ENCODE measurements at regions not wholly inside any gene's neighbourhood (a gene's known extent, or its start where the extent isn't known, plus 50 kb on each side); places are given as distances from the start of the nearest gene placed in this dataset.

DNA sequence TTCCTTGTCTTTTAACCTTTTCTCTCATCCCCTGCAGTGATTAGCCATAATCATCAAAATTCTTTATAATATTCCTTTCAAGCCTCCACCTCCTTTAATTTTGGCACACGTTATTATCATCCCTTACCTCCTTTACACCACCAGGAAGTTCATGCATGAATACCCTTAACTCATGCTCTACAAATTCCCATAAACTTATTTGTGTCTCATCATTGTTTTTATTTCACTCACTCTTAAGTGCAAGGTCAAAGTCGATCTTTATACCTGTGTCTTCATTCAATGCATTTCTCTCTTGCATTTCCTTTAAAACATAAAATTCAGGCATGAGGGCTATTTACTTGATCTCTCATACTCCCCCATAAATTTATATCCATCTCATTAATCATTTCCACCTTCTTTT is 1064.6 kb upstream of the CADM2 start:
- Histone ChIP-seq H3K27me3 (ENCODE audit: low read length) (no peaks in the 10 kb centered on the region), H3K27ac (ENCODE audit: low read length) (peak overlapping the region; percentile 81), H3K4me2 (ENCODE audit: low read length) (peak overlapping the region; percentile 56), H3K9ac (ENCODE audit: low read length) (peak overlapping the region; percentile 54; the same call in 1 of the 2 replicates), H4K20me1 (ENCODE audit: low read length) (no peaks in the 10 kb centered on the region), H3F3A (ENCODE audit: low read length, unreplicated experiment) (no peaks in the 10 kb centered on the region), H3K79me2 (ENCODE audit: low read length) (no peaks in the 10 kb centered on the region), H3K4me1 (ENCODE audit: insufficient read depth, low read length) (peaks cover 40% of the 10 kb centered on the region), H3K9me3 (ENCODE audit: low read length) (no peaks in the 10 kb centered on the region), H3K4me3 (ENCODE audit: low read length) (no peak overlapping the region), H3K9me2 (replicated peaks; ENCODE audit: low read length) (no peaks in the 10 kb centered on the region), H3K36me3 (ENCODE audit: low read depth, low read length) (no peaks in the 10 kb centered on the region), H2AFZ (ENCODE audit: low read length) (peak overlapping the region; percentile 16; the same call in 1 of the 2 replicates)
- CTCF ChIA-PET: no interaction called here
- intact Hi-C loops (cut with micrococcal nuclease): loop anchor here (1.0 to 5.0 kb wide), 4 partner anchors 40 to 424 kb away; no protein-coding TSS in a partner anchor
- DNase-seq: peak; percentile 64
- no TSS peak for BruUV-seq (replicated peaks)
- POLR2A ChIA-PET (ENCODE audit: unreplicated experiment): no interaction called here
- ATAC-seq: peak; percentile 72
- TF ChIP-seq, protein P1, sequence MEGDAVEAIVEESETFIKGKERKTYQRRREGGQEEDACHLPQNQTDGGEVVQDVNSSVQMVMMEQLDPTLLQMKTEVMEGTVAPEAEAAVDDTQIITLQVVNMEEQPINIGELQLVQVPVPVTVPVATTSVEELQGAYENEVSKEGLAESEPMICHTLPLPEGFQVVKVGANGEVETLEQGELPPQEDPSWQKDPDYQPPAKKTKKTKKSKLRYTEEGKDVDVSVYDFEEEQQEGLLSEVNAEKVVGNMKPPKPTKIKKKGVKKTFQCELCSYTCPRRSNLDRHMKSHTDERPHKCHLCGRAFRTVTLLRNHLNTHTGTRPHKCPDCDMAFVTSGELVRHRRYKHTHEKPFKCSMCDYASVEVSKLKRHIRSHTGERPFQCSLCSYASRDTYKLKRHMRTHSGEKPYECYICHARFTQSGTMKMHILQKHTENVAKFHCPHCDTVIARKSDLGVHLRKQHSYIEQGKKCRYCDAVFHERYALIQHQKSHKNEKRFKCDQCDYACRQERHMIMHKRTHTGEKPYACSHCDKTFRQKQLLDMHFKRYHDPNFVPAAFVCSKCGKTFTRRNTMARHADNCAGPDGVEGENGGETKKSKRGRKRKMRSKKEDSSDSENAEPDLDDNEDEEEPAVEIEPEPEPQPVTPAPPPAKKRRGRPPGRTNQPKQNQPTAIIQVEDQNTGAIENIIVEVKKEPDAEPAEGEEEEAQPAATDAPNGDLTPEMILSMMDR (conservative IDR thresholded peaks at IDR 0.05; ENCODE audit: low read depth, low read length): no peak
- TF ChIP-seq EZH2 (IDR thresholded peaks at IDR 0.05; ENCODE audit: low read length, unreplicated experiment) (no peak), EZH2phosphoT487 (IDR thresholded peaks at IDR 0.05; ENCODE audit: borderline replicate concordance, low read length) (no peak)

DNA sequence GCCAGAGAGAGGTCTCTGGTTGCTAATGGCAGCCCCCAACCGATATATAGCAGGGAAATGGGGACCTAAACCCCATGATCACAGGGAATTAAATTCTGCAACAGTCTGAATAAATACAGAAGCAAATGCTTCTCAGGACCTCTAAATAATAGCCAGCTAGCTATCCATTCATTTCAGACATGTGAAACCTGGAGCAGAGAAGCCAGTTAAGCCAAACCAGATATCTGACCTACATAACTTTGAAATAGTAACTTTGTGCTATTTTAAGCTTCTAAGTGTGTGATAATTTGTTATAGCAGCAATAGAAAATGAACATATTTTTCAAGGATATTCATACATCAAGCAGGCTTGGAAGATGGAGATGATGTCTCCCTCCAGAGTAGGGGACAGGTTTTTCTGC is 1062.9 kb upstream of the CADM2 start:
- H3K79me2 ChIP-seq (ENCODE audit: low read length): no peaks in the 10 kb centered on the region
- H3F3A ChIP-seq (ENCODE audit: low read length, unreplicated experiment): no peaks in the 10 kb centered on the region
- POLR2A ChIA-PET (ENCODE audit: unreplicated experiment): no interaction called here
- no peak overlapping the region for H3K4me2 ChIP-seq (ENCODE audit: low read length)
- CTCF ChIA-PET: no interaction called here
- no peak overlapping the region for H3K27ac ChIP-seq (ENCODE audit: low read length)
- BruUV-seq (replicated peaks): no TSS peak
- H4K20me1 ChIP-seq (ENCODE audit: low read length): no peaks in the 10 kb centered on the region
- intact Hi-C loops (cut with micrococcal nuclease): no loop called here
- no peaks in the 10 kb centered on the region for H3K27me3 ChIP-seq (ENCODE audit: low read length)
- ATAC-seq (no peak), DNase-seq (no peak)
- no peak for TF ChIP-seq EZH2 (IDR thresholded peaks at IDR 0.05; ENCODE audit: low read length, unreplicated experiment)
- no peak for TF ChIP-seq EZH2phosphoT487 (IDR thresholded peaks at IDR 0.05; ENCODE audit: borderline replicate concordance, low read length)
- TF ChIP-seq, protein P1 (conservative IDR thresholded peaks at IDR 0.05; ENCODE audit: low read depth, low read length): no peak
- H3K9ac ChIP-seq (ENCODE audit: low read length): no peak overlapping the region
- H3K4me1 ChIP-seq (ENCODE audit: insufficient read depth, low read length): peaks cover 24% of the 10 kb centered on the region
- H3K9me2 ChIP-seq (replicated peaks; ENCODE audit: low read length): no peaks in the 10 kb centered on the region
- no peak overlapping the region for H2AFZ ChIP-seq (ENCODE audit: low read length)
- H3K36me3 ChIP-seq (ENCODE audit: low read depth, low read length): no peaks in the 10 kb centered on the region
- H3K4me3 ChIP-seq (ENCODE audit: low read length): no peak overlapping the region
- no peaks in the 10 kb centered on the region for H3K9me3 ChIP-seq (ENCODE audit: low read length)

DNA sequence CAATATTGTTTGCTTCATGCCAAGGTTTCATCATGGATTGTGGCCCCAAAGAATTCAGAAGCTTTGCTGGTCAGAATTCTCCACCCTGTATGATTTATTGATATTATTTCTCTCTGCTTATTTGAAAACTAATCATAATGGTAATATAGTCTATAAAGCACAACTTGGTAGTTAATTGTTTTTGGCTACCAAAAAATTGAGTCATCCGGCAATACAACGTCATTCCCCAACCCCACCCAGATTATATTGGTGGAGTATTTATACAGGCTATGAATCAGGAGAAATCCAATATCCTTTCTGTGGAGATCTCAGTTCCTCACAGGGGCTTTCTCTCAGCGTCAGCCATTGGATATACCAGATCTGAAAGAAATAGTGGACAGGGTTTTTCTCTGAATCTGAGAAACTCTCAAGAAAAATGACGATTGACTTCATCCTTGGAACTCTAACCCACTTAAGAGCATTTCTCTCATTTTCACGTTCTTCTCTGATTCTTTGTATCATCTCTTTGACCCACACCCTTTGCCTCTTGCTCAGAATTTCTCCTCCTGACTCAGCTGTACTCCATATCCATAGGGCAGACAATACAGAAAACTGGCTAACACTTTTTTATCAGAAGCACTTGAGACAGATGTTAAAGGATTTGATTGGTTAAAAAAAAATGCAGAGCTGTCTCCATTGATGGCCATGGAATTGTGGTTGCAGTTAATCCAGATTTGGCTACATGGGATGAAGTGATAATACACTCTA is 1055.8 kb upstream of the CADM2 start:
- TF ChIP-seq, protein P1 (conservative IDR thresholded peaks at IDR 0.05; ENCODE audit: low read depth, low read length): no peak
- TF ChIP-seq EZH2 (IDR thresholded peaks at IDR 0.05; ENCODE audit: low read length, unreplicated experiment): no peak
- TF ChIP-seq EZH2phosphoT487 (IDR thresholded peaks at IDR 0.05; ENCODE audit: borderline replicate concordance, low read length): no peak
- H4K20me1 ChIP-seq (ENCODE audit: low read length): no peaks in the 10 kb centered on the region
- no peaks in the 10 kb centered on the region for H3K9me3 ChIP-seq (ENCODE audit: low read length)
- H3K4me3 ChIP-seq (ENCODE audit: low read length): no peak overlapping the region
- intact Hi-C loops (cut with micrococcal nuclease): no loop called here
- H3K4me1 ChIP-seq (ENCODE audit: insufficient read depth, low read length): peaks cover 17% of the 10 kb centered on the region
- no peaks in the 10 kb centered on the region for H3K9me2 ChIP-seq (replicated peaks; ENCODE audit: low read length)
- no peaks in the 10 kb centered on the region for H3F3A ChIP-seq (ENCODE audit: low read length, unreplicated experiment)
- peak overlapping the region; percentile 87 for H3K27ac ChIP-seq (ENCODE audit: low read length)
- BruUV-seq (replicated peaks): TSS peak; percentile 98
- H3K36me3 ChIP-seq (ENCODE audit: low read depth, low read length): no peaks in the 10 kb centered on the region
- H3K4me2 ChIP-seq (ENCODE audit: low read length): peak overlapping the region; percentile 29
- H3K9ac ChIP-seq (ENCODE audit: low read length): peak overlapping the region; percentile 61
- CTCF ChIA-PET: no interaction called here
- no peaks in the 10 kb centered on the region for H3K27me3 ChIP-seq (ENCODE audit: low read length)
- POLR2A ChIA-PET (ENCODE audit: unreplicated experiment): no interaction called here
- DNase-seq: peak; percentile 75
- H2AFZ ChIP-seq (ENCODE audit: low read length): peak overlapping the region; percentile 31
- peak; percentile 82 for ATAC-seq
- no peaks in the 10 kb centered on the region for H3K79me2 ChIP-seq (ENCODE audit: low read length)
